ENCODE measurements at regions not wholly inside any gene's neighbourhood (a gene's known extent, or its start where the extent isn't known, plus 50 kb on each side); places are given as distances from the start of the nearest gene placed in this dataset.

DNA sequence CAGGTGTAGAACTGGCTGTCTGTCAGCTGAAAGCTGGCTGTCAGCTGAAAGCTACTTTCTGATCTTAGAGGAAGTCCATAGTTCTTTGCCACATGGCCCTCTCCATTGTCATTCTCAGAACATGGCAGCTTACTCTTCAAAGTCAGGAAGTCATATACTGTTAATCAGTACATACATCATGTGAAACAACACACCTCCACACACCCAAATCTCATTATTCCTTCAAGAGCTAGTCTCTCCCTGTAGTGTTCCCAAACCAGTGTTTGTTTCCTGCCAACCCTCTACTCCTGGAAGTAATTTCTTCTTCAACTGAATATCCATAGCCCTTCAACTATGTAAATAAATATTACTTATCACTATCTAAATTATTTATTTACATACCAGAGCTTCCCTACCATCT lies 58.9 kb downstream of the OR5AK2 start:
- Histone ChIP-seq H3K79me1 (ENCODE audit: insufficient read depth, low read depth, low read length, poor library complexity, severe bottlenecking) (no peaks in the 10 kb centered on the region), H3K23me2 (ENCODE audit: insufficient read length, low read depth, low read length, poor library complexity, severe bottlenecking) (no peaks in the 10 kb centered on the region), H3K9ac (ENCODE audit: extremely low read depth, insufficient read length, low read length) (no peak overlapping the region), H2BK120ac (ENCODE audit: low read depth, low read length, poor library complexity, severe bottlenecking) (no peak overlapping the region), H2AK5ac (ENCODE audit: insufficient read length, low read length) (no peak overlapping the region), H3K56ac (ENCODE audit: insufficient read length, low read depth, low read length) (no peak overlapping the region), H2BK12ac (ENCODE audit: insufficient read length, low read depth, low read length) (no peak overlapping the region), H2AFZ (ENCODE audit: low read length) (no peak overlapping the region), H3K79me2 (ENCODE audit: insufficient read depth, low read length) (no peaks in the 10 kb centered on the region), H3K27ac (ENCODE audit: insufficient read length, low read depth, low read length) (no peak overlapping the region), H2BK20ac (ENCODE audit: low read depth, low read length, poor library complexity, severe bottlenecking) (no peak overlapping the region), H3K14ac (ENCODE audit: insufficient read depth, low read length) (no peak overlapping the region), H2BK15ac (ENCODE audit: low read depth, low read length) (no peak overlapping the region), H3K4me1 (ENCODE audit: insufficient read depth, low read length) (no peaks in the 10 kb centered on the region), H4K20me1 (ENCODE audit: control insufficient read depth, insufficient read depth, insufficient read length) (no peaks in the 10 kb centered on the region), H3K4ac (ENCODE audit: low read depth, low read length) (no peak overlapping the region), H4K5ac (ENCODE audit: insufficient read length, low read depth, low read length) (no peak overlapping the region), H4K8ac (replicated peaks; ENCODE audit: insufficient read length, low read depth, low read length) (no peak overlapping the region), H3K27me3 (ENCODE audit: insufficient read depth, low read length) (no peaks in the 10 kb centered on the region), H3K9me3 (ENCODE audit: control insufficient read depth, low read depth, low read length) (no peaks in the 10 kb centered on the region), H3K4me2 (ENCODE audit: insufficient read depth, insufficient read length, low read length) (no peak overlapping the region), H2BK5ac (ENCODE audit: insufficient read length, low read length) (no peak overlapping the region), H3T11ph (ENCODE audit: low read length) (no peak overlapping the region), H3K23ac (ENCODE audit: insufficient read length, low read depth, low read length) (no peak overlapping the region), H3K18ac (ENCODE audit: insufficient read length, low read depth, low read length) (no peak overlapping the region), H4K91ac (ENCODE audit: insufficient read length, low read depth, low read length) (no peak overlapping the region)
- no peak for TF ChIP-seq CTCF (conservative IDR thresholded peaks at IDR 0.05)
- H3K36me3 Mint-ChIP-seq (ENCODE audit: insufficient read depth in 1 of 3, low read depth in 3 of 3), result no peaks in the 10 kb centered on the region
- H3K4me3 Mint-ChIP-seq, result no peak overlapping the region
- H3K27me3 Mint-ChIP-seq (ENCODE audit: low read depth), result no peaks in the 10 kb centered on the region
- H3K4me1 Mint-ChIP-seq, result no peaks in the 10 kb centered on the region
- H3K9me3 Mint-ChIP-seq, result peaks cover 5 to 6% of the 10 kb centered on the region in 2 experiments; a peak in 3 of 5 replicates
- no peak overlapping the region for H3K27ac Mint-ChIP-seq
- DNase-seq, result no peak
